Amniotic epithelial cell (primary cell): ENCODE measurements at regions not wholly inside any gene's neighbourhood (a gene's known extent, or its start where the extent isn't known, plus 50 kb on each side); places are given as distances from the start of the nearest gene placed in this dataset.
"Not testable (repeated sequence)": the region's sequence is repeated elsewhere in the genome, so short reads cannot be mapped to it uniquely, and the experiment has no call there.

Experiments used
- DNase-seq: peaks from one replicate; pipeline ENCODE4 v3.0.0-alpha.2; 2010; ENCODE audit warnings: low read depth

DNA sequence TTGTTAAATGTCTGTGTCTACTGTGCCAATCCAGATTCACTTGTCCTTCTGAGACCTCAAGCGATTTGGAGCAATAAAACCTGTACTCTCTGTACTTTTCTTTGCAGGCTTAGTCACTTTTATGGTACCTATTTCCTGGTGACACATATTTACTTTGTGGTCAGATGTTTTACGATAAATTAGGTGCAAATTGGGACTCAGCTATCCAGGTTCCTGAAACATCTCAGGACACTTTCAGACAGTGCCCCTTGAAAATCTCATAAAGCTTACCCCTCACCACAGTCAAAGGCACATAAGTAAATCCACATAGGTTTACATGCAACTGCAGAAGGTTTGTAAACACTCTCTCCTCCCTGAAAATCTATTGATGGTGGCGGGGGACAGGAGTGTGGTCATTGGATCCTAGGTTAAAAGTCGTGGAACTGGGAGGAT, 438.8 kb downstream of the EFNB2 start:
- DNase-seq = no peak

GRCh38 chr13:106095919-106096318, 439.5 kb downstream of the EFNB2 start:
- no peak for DNase-seq

DNA sequence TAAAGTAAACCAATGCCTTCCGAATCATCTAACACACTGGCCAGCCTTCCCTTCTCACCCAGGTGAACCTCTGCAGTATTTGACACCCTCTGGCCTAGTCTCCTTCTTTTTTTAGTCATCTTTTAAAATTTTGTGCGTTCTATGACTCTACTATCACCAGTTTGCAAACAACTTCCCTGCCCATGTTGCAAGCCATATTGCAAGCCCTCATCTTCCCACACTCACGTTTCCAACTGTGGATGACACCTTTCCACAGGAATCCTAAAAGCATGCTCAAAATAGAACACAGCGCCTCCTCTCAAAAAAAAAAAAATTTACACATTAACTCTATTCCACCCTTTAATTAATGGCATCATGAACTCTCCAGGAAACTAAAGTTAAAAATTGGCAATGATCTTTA, 440.1 kb downstream of the EFNB2 start:
- DNase-seq = no peak

GRCh38 chr13:106090001-106090400, 445.5 kb downstream of the EFNB2 start:
- DNase-seq = no peak

GRCh38 chr13:106089261-106089980, 446.0 kb downstream of the EFNB2 start:
- DNase-seq = no peak

DNA sequence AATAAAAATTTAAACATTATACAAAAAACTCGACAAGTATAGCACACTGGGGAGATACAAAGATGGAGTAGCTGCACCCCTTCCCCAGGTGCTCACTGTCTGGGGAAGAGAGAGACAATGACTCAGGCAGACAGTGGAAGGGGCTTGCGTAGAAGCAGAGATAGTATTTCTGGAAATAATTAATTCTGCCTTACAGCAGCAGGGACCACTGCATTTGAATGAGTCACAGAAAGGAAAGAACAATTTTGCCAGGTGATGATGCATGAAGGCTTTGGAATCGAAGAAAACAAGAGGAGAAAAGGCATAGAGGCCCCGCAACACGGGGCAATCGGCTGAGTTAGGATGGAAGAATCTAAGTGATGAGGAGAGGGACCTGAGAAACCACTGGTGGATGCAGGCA, 447.4 kb downstream of the EFNB2 start:
- DNase-seq = no peak

DNA sequence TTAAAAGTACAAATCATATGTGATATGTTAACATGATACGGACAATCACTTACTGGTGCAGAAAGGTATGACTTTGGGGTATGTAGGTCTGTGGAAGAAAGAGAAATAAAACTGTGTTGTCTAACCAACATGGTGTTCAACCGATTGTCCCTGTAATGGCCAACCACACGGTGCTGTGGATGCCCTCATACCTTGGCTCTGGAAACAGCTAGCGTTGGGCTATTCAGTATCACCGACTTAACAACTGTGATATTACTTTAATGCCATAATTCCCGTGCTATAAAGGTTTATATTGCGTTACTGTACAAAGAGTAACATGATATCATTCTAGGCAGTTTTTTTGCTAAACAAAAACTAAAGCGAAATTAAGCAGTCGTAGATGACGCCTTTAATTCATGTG, 448.3 kb downstream of the EFNB2 start:
- DNase-seq = no peak

DNA sequence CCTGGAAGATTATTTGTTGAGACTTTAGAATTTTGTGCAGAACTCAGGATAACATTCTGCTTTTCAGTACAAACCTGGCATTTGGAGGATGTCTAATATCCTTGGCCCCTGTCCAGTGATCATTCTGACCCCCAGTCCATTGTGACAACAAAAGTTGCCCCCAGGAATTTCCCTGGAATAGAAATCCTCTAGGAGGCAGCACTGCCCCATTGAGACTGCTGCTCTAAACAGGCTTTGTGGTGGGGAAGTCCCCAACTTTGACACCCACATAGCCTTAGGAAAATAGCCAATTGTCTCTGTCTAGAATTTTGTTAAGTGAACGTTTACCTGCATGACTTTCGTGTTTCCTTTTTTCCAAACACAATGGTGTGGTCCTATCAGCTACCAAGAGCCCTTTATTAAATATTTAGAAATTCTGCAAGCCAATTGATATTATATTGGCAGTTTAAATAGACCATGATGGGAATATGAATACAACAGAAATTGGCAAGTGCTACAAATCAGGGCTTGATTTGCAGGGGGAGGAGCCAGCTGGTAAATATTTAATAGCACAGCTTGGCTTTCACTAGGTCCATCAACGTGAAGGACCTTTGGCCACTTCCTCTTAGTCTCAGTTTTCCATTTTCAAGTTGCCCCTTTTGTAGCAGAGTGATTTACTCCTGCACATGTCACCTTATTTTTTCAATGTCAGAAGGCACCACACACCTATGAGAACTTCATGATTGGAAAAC, 451.7 kb downstream of the EFNB2 start:
- peak; percentile 50 for DNase-seq

GRCh38 chr13:106081221-106081620, 454.2 kb downstream of the EFNB2 start:
- not testable (repeated sequence) for DNase-seq

GRCh38 chr13:106078191-106078590, 457.3 kb downstream of the EFNB2 start:
- peak; percentile 43 for DNase-seq

DNA sequence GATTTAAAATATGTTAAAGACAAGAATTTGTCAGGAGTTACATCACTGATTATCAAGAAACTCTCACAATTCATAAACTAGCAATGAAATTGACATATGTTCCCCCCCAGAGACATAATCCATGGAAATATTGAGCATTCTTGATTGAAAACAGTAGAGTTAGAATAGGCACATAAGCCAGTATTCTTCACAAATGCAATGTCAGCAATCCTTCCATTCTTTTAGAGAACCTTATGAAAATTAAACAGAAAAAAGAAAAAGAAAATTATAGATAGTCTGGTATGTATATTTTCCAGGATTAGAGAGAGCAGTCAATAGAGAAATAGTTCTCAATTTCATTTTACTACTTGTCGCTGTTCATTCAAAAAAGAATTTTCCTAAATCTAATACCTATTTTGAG, 458.4 kb downstream of the EFNB2 start:
- DNase-seq = no peak

DNA sequence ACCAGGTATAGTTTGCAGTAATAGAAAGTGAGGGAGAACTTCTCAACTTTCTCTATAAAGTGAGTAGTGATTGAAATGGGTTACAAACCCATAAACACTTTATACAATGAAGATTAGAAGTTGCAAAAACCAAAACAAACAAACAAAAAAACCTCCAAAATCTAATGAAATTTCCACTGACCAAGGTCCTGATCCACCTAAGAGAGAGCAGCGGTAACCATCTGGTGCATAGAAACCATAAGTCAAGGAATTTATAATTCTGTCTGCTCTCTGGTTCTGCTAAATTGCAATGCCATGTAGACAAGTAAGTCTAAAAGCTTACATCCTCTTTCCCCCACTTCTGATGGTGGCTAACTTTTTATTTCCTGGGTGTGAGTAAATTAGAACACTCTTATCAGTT, 463.4 kb downstream of the EFNB2 start:
- no peak for DNase-seq

DNA sequence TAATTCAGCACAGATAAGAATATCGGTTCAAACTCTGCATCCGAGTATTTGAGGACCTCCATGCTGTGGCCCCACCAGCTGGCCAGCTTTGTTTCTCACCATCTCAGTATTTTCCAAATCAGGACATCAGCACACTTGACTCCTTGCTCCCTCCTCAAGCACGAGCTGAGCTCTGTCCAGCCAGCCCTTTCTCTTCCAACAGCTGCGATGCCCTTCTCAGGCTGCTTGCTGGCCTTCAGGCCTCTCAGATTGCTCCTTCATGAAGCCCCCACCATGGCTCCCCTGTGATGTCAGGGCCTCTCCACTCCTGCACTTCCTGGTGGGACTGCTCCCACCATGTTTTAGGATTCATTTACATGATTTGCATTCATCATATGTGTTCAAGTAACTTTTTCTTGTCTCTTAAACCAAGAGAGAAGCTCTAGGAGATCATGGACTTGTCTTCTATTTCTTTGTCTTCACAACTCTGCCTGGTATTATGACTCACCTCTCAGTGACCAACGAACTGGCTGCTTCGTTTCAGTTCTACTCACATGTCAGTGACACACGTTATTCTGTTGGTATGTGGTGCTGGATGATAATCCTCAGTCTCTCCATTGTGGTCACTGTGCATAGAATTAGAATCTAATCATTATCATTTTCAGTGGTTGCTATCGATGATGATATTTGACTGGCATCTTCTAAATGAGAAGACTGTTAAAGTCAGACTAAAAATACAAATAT, 471.7 kb downstream of the EFNB2 start:
- DNase-seq = peak; percentile 71

- DNase-seq = no peak
Observed at GRCh38 chr13:106061781-106062180, 473.7 kb downstream of the EFNB2 start.

GRCh38 chr13:106056851-106057250, 478.6 kb downstream of the EFNB2 start:
- no peak for DNase-seq

DNA sequence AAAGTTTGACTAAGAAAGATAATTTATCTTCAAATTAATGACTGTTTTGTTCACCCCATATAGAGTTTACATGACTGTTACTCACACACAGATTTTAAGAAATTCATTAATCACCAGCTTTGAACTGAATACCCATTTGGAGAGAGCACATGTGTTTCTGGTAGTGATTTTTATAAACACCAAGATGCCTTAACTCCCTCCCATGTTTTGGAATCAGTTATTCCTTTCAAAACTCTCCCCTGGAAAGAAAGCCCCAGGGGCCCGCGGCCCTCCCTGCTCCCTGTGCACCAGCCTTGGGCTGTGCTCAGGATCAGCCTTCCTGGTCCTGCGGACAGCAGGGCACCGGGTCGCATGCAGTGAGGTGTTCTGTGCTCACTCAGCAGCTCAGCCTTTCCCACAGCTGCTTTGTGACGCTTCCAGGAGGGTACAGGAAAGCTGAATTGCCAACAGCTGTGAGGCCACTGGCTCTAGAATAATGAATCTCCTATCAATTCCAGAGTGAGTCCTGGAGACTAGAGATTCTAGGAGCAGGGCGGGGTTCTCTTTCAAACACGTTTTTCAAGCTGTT, 483.2 kb downstream of the EFNB2 start:
- no peak for DNase-seq

GRCh38 chr13:106049171-106049570, 486.3 kb downstream of the EFNB2 start:
- no peak for DNase-seq

DNA sequence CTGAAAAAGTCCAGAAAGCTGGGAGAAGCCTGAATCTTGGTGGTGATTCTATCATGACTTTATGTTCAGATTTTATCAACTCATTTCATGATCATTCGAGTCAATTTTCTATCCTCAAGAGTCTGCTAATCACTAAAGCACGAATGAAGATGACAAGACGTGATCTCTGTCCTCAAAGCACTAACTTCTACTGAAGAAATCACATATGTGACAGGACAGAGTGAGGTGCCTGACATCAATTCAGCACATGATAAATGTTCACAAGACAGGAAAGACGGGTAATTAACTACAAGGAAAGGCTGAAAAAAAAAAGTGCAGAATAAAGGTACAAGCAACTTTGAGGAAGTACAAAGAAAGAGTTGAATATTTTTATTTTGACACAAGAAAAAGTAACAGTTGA, 487.1 kb downstream of the EFNB2 start:
- no peak for DNase-seq

DNA sequence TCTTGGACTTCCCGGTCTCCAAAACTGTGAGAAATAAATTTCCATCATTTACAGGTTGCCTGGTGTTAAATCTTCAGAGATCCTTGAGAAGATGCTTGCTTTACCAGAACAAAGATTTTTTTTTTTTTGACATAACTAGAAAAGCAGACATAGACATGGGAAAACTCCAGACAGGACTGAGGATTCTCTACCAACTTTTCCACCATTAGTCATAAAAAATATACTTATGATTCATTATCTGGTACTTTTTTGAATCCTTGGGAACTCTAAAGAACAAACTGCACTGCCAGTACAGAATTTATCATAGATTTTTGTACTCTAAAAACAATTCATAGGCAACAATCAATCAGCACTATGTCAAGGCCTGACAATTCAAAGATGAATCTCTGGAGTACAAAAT, 487.6 kb downstream of the EFNB2 start:
- peak; percentile 48 for DNase-seq

DNA sequence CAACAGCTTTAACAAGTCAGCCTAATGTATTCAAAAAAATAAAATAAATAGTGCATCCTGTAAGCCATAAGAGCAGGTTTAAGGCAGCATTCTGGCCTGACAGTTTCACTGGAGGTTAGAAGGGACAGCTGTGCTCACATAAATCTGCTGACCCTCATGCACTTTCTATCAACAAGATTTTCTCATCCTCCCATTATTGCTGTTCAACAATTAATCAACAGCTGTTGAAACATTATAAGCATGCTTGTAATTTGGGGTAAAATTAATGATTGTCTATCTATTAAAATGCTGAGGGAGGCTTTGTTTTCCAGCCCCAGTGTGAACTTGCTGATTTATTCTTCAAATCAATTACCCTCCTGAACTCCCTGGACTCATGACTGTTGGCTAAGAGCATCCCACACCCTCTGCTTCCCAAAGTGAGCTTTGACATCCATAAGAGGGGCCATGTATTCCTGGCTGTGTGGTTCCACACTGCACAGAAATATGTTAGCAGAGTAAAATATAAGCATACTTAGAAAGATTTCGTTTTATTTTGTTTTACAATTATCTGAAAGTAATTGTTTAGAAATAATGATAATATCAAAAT, 492.4 kb downstream of the EFNB2 start:
- no peak for DNase-seq

DNA sequence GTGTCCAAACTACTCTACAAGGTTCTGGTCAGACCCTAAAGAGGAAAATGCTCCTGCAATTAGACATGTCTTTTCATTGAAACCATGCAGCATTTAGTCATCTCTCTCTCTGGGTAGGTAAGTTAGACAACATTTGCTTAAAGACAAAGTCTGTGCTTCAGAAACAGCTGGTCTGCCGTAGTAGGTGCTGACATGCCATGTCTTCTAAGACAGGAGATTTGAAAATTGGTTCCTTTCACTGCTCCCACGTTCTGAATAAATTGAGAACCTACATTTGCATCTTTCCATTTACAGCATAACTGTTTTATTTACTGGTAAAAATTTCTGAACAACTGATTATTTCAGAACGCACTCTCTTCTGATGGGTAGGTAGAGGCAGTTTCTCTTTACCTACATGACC, 494.0 kb downstream of the EFNB2 start:
- DNase-seq = no peak

- DNase-seq = peak; percentile 85
Observed at GRCh38 chr13:106038752-106039151, 496.7 kb downstream of the EFNB2 start.
